SK-N-SH (cell line): ENCODE measurements at regions not wholly inside any gene's neighbourhood (a gene's known extent, or its start where the extent isn't known, plus 50 kb on each side); places are given as distances from the start of the nearest gene placed in this dataset.

Experiments used
- CTCF ChIA-PET: fragments of 300-600, 350-600 bp; formaldehyde crosslinking; extraction: SDS; loops from one replicate; lab custom pipeline; 2021; lab: Yijun Ruan, JAX
- POLR2A ChIA-PET: fragments of 350-600 bp; sonication (Branson Sonifier 250); formaldehyde crosslinking; extraction: SDS; loops from one replicate; lab custom pipeline; 2020; ENCODE audit warnings: antibody characterized with exemption, inconsistent platforms; lab: Yijun Ruan, JAX
- DNase-seq: peaks from one replicate; pipeline ENCODE4 v3.0.0; 2012
- H2AFZ ChIP-seq: fragments of 200-600 bp; sonication (generic); 2 replicates; pipeline ENCODE4 v1.8.1; 2016; ENCODE audit warnings: antibody characterized with exemption, mild to moderate bottlenecking, low read depth
- H3F3A ChIP-seq: fragments of 200-600 bp; sonication (generic); replicated peaks from 2 replicates; pipeline ENCODE3; 2016; ENCODE audit warnings: antibody characterized with exemption, mild to moderate bottlenecking; ENCODE audit not compliant: insufficient read depth
- H3K27ac ChIP-seq, 2 experiments: fragments of 200-500 bp in 1 of 2; fragments of 200-600 bp in 1 of 2; sonication (Bioruptor generic) in 1 of 2; sonication (generic), shearing (Covaris generic) in 1 of 2; 2 replicates each; pipeline versions ENCODE4 v1.5.1 to v1.6.1; 2014 to 2016; ENCODE audit warnings: low read depth in 2 of 2, inconsistent platforms in 1 of 2, low read length in 1 of 2, mild to moderate bottlenecking in 1 of 2, mixed read lengths in 1 of 2
- H3K27me3 ChIP-seq: fragments of 200-600 bp; sonication (generic), shearing (Covaris generic); 2 replicates; pipeline ENCODE4 v1.6.1; 2016; ENCODE audit warnings: mixed run types; ENCODE audit not compliant: insufficient read depth
- H3K36me3 ChIP-seq, 2 experiments: fragments of 200-500 bp in 1 of 2; fragments of 200-600 bp in 1 of 2; sonication (Bioruptor generic) in 1 of 2; sonication (generic) in 1 of 2; replicated peaks in 1 of 2; 2 replicates each; pipeline versions ENCODE3 to v1.5.1; 2014 to 2016; ENCODE audit warnings: low read length in 1 of 2, mild to moderate bottlenecking in 1 of 2; ENCODE audit not compliant: insufficient read depth in 2 of 2, control insufficient read depth in 1 of 2
- H3K4me1 ChIP-seq, 2 experiments: fragments of 200-500 bp in 1 of 2; fragments of 200-600 bp in 1 of 2; sonication (Bioruptor generic) in 1 of 2; sonication (generic), shearing (Covaris generic) in 1 of 2; 2 replicates each; pipeline versions ENCODE4 v1.5.1 to v1.6.1; 2014 to 2016; ENCODE audit warnings: low read depth in 1 of 2, low read length in 1 of 2, mixed run types in 1 of 2; ENCODE audit not compliant: insufficient read depth in 2 of 2, control insufficient read depth in 1 of 2
- H3K4me2 ChIP-seq: fragments of 200-600 bp; sonication (generic), shearing (Covaris generic); 2 replicates; pipeline ENCODE4 v1.6.1; 2017; ENCODE audit warnings: mixed run types
- H3K4me3 ChIP-seq, 2 experiments: fragments of 200-500 bp in 1 of 2; fragments of 200-600 bp in 1 of 2; sonication (Bioruptor generic) in 1 of 2; sonication (generic), shearing (Covaris generic) in 1 of 2; 2 replicates each; pipeline versions ENCODE4 v1.5.1 to v1.8.1; 2014 to 2016; ENCODE audit warnings: low read depth in 2 of 2, inconsistent platforms in 1 of 2, low read length in 1 of 2, mild to moderate bottlenecking in 1 of 2, mixed read lengths in 1 of 2, moderate library complexity in 1 of 2
- H3K79me2 ChIP-seq: fragments of 200-600 bp; sonication (generic); 2 replicates; pipeline ENCODE4 v1.8.1; 2017; ENCODE audit warnings: mild to moderate bottlenecking; ENCODE audit not compliant: insufficient read depth
- H3K9ac ChIP-seq: fragments of 200-600 bp; sonication (generic); 2 replicates; pipeline ENCODE4 v1.6.1; 2017; ENCODE audit warnings: mixed run types
- H3K9me2 ChIP-seq: fragments of 200-600 bp; sonication (generic); 2 replicates; pipeline ENCODE4 v1.6.1; 2017; ENCODE audit warnings: mixed run types
- H3K9me3 ChIP-seq: fragments of 200-600 bp; sonication (generic); 2 replicates; pipeline ENCODE4 v1.6.1; 2017; ENCODE audit warnings: mixed run types, mild to moderate bottlenecking, moderate library complexity
- H4K20me1 ChIP-seq: fragments of 200-600 bp; sonication (generic); 2 replicates; pipeline ENCODE4 v1.6.1; 2017; ENCODE audit warnings: mild to moderate bottlenecking, mixed run types; ENCODE audit not compliant: insufficient read depth
- ELF1 ChIP-seq: IDR thresholded peaks from 2 replicates; pipeline ENCODE4 v1.4.0; 2012
- EP300 ChIP-seq, 2 experiments: IDR thresholded peaks; 2 replicates each; pipeline versions ENCODE4 v1.4.0 to v1.6.1; 2012; ENCODE audit warnings: borderline replicate concordance in 1 of 2, low read depth in 1 of 2, low read length in 1 of 2
- FOXJ3 ChIP-seq: sonication (generic); formaldehyde crosslinking; IDR thresholded peaks from 2 replicates; pipeline ENCODE4 v1.5.1; 2020; ENCODE audit warnings: mild to moderate bottlenecking, missing genetic modification reagents
- GATA2 ChIP-seq: sonication (generic); formaldehyde crosslinking; IDR thresholded peaks from 2 replicates; pipeline ENCODE4 v1.5.0; 2020; ENCODE audit warnings: mild to moderate bottlenecking, missing genetic modification reagents
- JUND ChIP-seq: IDR thresholded peaks from 2 replicates; pipeline ENCODE4 v1.4.0; 2012
- MEF2A ChIP-seq: IDR thresholded peaks from 2 replicates; pipeline ENCODE4 v1.4.0; 2012; ENCODE audit warnings: low read depth, borderline replicate concordance
- MXI1 ChIP-seq: IDR thresholded peaks from 2 replicates; pipeline ENCODE4 v1.6.1; 2012; ENCODE audit warnings: mild to moderate bottlenecking, low read depth, low read length, improper control_type of control experiment
- NRF1 ChIP-seq: IDR thresholded peaks from 2 replicates; pipeline ENCODE4 v1.6.1; 2012; ENCODE audit warnings: low read depth, mild to moderate bottlenecking, low read length
- POLR2AphosphoS5 ChIP-seq: IDR thresholded peaks from 2 replicates; pipeline ENCODE4 v1.6.1; 2012; ENCODE audit warnings: low read depth, low read length
- RAD21 ChIP-seq: IDR thresholded peaks from 2 replicates; pipeline ENCODE4 v1.6.1; 2012; ENCODE audit warnings: mild to moderate bottlenecking, low read length
- RCOR1 ChIP-seq: fragments of 150-350 bp; IDR thresholded peaks from 2 replicates; pipeline ENCODE4 v1.6.1; 2017; ENCODE audit warnings: antibody characterized with exemption, low read length
- RXRA ChIP-seq: IDR thresholded peaks from 2 replicates; pipeline ENCODE4 v1.4.0; 2012; ENCODE audit warnings: low read depth, mild to moderate bottlenecking, borderline replicate concordance
- SIN3A ChIP-seq: IDR thresholded peaks from 2 replicates; pipeline ENCODE4 v1.6.1; 2012; ENCODE audit warnings: low read depth, mild to moderate bottlenecking, low read length, moderate library complexity, borderline replicate concordance
- TAF1 ChIP-seq: IDR thresholded peaks from 2 replicates; pipeline ENCODE4 v1.6.1; 2012; ENCODE audit warnings: low read depth, mild to moderate bottlenecking, low read length, moderate library complexity, borderline replicate concordance
- TF ChIP-seq, protein P1 (sequence below): fragments of 150-350 bp; IDR thresholded peaks from 2 replicates; pipeline ENCODE4 v1.6.1; 2017; ENCODE audit warnings: antibody characterized with exemption, low read length, low read depth, borderline replicate concordance
- TF ChIP-seq, protein P2 (sequence below): IDR thresholded peaks from 2 replicates; pipeline ENCODE4 v1.4.0; 2012; ENCODE audit warnings: low read depth, borderline replicate concordance
- TF ChIP-seq, protein P3 (sequence below): IDR thresholded peaks from 2 replicates; pipeline ENCODE4; 2012
- TF ChIP-seq, protein P4 (sequence below): fragments of 200-600 bp; sonication (generic); IDR thresholded peaks from 2 replicates; pipeline ENCODE4 v1.6.1; 2017; ENCODE audit warnings: antibody characterized with exemption, mild to moderate bottlenecking, moderate library complexity

DNA sequence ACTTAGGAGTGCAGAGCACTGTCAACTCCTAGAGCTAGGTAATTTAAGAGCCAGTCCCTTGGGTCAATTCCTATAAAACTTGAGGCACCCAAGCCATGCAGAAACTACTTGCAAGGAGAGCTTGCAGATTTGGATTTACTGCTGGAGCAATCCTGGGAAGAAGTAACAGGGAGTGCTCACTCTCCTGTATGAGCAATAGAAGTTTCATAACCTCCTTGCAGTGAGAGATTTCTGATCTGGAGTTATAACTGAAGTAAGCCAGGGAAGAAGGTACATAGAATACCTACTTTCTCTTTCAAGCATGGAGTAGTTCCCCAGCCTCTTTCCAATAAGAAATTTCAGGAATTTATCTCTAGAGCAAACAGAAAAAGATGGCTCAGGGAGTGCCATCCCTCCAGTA is 650.1 kb upstream of the USP15 start:
- no peak for DNase-seq
- no peaks in the 10 kb centered on the region for H3K9me3 ChIP-seq
- H3K4me1 ChIP-seq: no peaks in the 10 kb centered on the region
- TF ChIP-seq, protein P1, sequence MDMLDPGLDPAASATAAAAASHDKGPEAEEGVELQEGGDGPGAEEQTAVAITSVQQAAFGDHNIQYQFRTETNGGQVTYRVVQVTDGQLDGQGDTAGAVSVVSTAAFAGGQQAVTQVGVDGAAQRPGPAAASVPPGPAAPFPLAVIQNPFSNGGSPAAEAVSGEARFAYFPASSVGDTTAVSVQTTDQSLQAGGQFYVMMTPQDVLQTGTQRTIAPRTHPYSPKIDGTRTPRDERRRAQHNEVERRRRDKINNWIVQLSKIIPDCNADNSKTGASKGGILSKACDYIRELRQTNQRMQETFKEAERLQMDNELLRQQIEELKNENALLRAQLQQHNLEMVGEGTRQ: no peak
- TF ChIP-seq MEF2A (no peak), RAD21 (no peak), NRF1 (no peak), RXRA (no peak), MXI1 (no peak), GATA2 (no peak), SIN3A (no peak), TAF1 (no peak), EP300 (IDR thresholded peaks at IDR 0.05; ENCODE audit: borderline replicate concordance in 1 of 2, low read depth in 1 of 2, low read length in 1 of 2) (no peak), ELF1 (no peak), JUND (no peak), RCOR1 (no peak), FOXJ3 (CRISPR knock-in tag) (no peak), POLR2AphosphoS5 (no peak)
- TF ChIP-seq, protein P2, sequence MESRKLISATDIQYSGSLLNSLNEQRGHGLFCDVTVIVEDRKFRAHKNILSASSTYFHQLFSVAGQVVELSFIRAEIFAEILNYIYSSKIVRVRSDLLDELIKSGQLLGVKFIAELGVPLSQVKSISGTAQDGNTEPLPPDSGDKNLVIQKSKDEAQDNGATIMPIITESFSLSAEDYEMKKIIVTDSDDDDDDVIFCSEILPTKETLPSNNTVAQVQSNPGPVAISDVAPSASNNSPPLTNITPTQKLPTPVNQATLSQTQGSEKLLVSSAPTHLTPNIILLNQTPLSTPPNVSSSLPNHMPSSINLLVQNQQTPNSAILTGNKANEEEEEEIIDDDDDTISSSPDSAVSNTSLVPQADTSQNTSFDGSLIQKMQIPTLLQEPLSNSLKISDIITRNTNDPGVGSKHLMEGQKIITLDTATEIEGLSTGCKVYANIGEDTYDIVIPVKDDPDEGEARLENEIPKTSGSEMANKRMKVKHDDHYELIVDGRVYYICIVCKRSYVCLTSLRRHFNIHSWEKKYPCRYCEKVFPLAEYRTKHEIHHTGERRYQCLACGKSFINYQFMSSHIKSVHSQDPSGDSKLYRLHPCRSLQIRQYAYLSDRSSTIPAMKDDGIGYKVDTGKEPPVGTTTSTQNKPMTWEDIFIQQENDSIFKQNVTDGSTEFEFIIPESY: no peak
- TF ChIP-seq, protein P3, sequence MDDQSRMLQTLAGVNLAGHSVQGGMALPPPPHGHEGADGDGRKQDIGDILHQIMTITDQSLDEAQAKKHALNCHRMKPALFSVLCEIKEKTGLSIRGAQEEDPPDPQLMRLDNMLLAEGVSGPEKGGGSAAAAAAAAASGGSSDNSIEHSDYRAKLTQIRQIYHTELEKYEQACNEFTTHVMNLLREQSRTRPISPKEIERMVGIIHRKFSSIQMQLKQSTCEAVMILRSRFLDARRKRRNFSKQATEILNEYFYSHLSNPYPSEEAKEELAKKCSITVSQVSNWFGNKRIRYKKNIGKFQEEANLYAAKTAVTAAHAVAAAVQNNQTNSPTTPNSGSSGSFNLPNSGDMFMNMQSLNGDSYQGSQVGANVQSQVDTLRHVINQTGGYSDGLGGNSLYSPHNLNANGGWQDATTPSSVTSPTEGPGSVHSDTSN: no peak
- TF ChIP-seq, protein P4, sequence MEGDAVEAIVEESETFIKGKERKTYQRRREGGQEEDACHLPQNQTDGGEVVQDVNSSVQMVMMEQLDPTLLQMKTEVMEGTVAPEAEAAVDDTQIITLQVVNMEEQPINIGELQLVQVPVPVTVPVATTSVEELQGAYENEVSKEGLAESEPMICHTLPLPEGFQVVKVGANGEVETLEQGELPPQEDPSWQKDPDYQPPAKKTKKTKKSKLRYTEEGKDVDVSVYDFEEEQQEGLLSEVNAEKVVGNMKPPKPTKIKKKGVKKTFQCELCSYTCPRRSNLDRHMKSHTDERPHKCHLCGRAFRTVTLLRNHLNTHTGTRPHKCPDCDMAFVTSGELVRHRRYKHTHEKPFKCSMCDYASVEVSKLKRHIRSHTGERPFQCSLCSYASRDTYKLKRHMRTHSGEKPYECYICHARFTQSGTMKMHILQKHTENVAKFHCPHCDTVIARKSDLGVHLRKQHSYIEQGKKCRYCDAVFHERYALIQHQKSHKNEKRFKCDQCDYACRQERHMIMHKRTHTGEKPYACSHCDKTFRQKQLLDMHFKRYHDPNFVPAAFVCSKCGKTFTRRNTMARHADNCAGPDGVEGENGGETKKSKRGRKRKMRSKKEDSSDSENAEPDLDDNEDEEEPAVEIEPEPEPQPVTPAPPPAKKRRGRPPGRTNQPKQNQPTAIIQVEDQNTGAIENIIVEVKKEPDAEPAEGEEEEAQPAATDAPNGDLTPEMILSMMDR: no peak
- TF ChIP-seq, all 33 proteins: peak for 0
- Histone ChIP-seq H3K9me2 (0 out of 2 replicates have a peak, but pooled peaks cover 4% of the 10 kb centered on the region), H3K9ac (no peak overlapping the region), H3K27me3 (no peaks in the 10 kb centered on the region), H3F3A (no peaks in the 10 kb centered on the region), H2AFZ (no peak overlapping the region), H4K20me1 (no peaks in the 10 kb centered on the region), H3K4me3 (no peak overlapping the region), H3K36me3 (no peaks in the 10 kb centered on the region), H3K79me2 (no peaks in the 10 kb centered on the region), H3K4me2 (no peak overlapping the region), H3K27ac (no peak overlapping the region)
- CTCF ChIA-PET: no interaction called here
- POLR2A ChIA-PET: no interaction called here
